IMR-90 (cell line): ENCODE measurements at regions not wholly inside any gene's neighbourhood (a gene's known extent, or its start where the extent isn't known, plus 50 kb on each side); places are given as distances from the start of the nearest gene placed in this dataset.

ENCODE experiments used
- CTCF ChIP-seq: conservative IDR thresholded peaks from 2 replicates; pipeline ENCODE4 v1.5.1; 2012; ENCODE audit warnings: mild to moderate bottlenecking, low read depth, low read length, improper control_type of control experiment
- POLR2A ChIP-seq: IDR thresholded peaks from 2 replicates; pipeline ENCODE4 v1.6.1; 2012; ENCODE audit warnings: mild to moderate bottlenecking, low read depth, low read length
- RFX5 ChIP-seq: IDR thresholded peaks from 2 replicates; pipeline ENCODE4 v1.8.0; 2012; ENCODE audit warnings: low read depth, mild to moderate bottlenecking, low read length, moderate library complexity

- TF ChIP-seq POLR2A (no peak), RFX5 (no peak), CTCF (no peak)
Observed at GRCh38 chr13:99700468-99700867, 199.2 kb downstream of the TM9SF2 start.
